HL-60 (cell line): ENCODE measurements at regions not wholly inside any gene's neighbourhood (a gene's known extent, or its start where the extent isn't known, plus 50 kb on each side); places are given as distances from the start of the nearest gene placed in this dataset.

Experiments used
- TF ChIP-seq, protein P1 (sequence below): IDR thresholded peaks from one replicate; pipeline ENCODE4 v1.5.1; 2011; ENCODE audit warnings: low read length, control low read depth, inconsistent platforms; ENCODE audit not compliant: insufficient read depth
- TF ChIP-seq, protein P2 (sequence below): IDR thresholded peaks from 2 replicates; pipeline ENCODE4 v1.6.1; 2012; ENCODE audit warnings: low read depth; ENCODE audit not compliant: insufficient replicate concordance

DNA sequence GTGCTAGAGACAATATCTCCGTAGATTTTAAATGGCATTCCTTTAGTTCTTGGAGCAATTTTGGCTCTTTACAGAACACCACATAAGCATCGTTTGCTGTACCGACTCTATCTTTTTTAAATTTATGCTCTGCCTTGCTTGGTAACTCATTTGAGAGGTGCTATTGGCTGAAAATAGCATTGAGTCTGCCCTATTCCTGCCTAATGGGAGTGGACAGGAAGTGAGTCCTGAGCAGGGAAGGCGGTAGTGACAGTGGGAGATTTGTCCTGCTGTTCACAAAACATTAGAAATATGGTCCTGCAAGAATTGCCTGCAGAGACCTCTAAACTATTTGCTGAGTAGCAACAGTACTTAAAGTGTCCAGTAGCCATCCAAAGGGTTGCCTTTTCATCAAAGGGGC is 115.2 kb upstream of the IFNE start:
- TF ChIP-seq, protein P1, sequence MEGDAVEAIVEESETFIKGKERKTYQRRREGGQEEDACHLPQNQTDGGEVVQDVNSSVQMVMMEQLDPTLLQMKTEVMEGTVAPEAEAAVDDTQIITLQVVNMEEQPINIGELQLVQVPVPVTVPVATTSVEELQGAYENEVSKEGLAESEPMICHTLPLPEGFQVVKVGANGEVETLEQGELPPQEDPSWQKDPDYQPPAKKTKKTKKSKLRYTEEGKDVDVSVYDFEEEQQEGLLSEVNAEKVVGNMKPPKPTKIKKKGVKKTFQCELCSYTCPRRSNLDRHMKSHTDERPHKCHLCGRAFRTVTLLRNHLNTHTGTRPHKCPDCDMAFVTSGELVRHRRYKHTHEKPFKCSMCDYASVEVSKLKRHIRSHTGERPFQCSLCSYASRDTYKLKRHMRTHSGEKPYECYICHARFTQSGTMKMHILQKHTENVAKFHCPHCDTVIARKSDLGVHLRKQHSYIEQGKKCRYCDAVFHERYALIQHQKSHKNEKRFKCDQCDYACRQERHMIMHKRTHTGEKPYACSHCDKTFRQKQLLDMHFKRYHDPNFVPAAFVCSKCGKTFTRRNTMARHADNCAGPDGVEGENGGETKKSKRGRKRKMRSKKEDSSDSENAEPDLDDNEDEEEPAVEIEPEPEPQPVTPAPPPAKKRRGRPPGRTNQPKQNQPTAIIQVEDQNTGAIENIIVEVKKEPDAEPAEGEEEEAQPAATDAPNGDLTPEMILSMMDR, result no peak
- TF ChIP-seq, protein P2, sequence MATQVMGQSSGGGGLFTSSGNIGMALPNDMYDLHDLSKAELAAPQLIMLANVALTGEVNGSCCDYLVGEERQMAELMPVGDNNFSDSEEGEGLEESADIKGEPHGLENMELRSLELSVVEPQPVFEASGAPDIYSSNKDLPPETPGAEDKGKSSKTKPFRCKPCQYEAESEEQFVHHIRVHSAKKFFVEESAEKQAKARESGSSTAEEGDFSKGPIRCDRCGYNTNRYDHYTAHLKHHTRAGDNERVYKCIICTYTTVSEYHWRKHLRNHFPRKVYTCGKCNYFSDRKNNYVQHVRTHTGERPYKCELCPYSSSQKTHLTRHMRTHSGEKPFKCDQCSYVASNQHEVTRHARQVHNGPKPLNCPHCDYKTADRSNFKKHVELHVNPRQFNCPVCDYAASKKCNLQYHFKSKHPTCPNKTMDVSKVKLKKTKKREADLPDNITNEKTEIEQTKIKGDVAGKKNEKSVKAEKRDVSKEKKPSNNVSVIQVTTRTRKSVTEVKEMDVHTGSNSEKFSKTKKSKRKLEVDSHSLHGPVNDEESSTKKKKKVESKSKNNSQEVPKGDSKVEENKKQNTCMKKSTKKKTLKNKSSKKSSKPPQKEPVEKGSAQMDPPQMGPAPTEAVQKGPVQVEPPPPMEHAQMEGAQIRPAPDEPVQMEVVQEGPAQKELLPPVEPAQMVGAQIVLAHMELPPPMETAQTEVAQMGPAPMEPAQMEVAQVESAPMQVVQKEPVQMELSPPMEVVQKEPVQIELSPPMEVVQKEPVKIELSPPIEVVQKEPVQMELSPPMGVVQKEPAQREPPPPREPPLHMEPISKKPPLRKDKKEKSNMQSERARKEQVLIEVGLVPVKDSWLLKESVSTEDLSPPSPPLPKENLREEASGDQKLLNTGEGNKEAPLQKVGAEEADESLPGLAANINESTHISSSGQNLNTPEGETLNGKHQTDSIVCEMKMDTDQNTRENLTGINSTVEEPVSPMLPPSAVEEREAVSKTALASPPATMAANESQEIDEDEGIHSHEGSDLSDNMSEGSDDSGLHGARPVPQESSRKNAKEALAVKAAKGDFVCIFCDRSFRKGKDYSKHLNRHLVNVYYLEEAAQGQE, result no peak
